Skeletal muscle tissue (tissue), 3 donors: ENCODE measurements at regions not wholly inside any gene's neighbourhood (a gene's known extent, or its start where the extent isn't known, plus 50 kb on each side); places are given as distances from the start of the nearest gene placed in this dataset.

Experiments used
- H3K27ac ChIP-seq: one replicate; pipeline ENCODE4 v1.7.0; 2013; ENCODE audit warnings: mild to moderate bottlenecking, low read depth, low read length, inconsistent platforms
- H3K27me3 ChIP-seq, 3 donors: one replicate each; pipeline ENCODE4 v1.7.0; 2013; ENCODE audit warnings: low read length in 3 of 3; ENCODE audit not compliant: control insufficient read depth in 3 of 3, insufficient read depth in 3 of 3
- H3K36me3 ChIP-seq, 3 donors: one replicate each; pipeline ENCODE4 v1.7.0; 2013; ENCODE audit warnings: low read length in 3 of 3; ENCODE audit not compliant: control insufficient read depth in 3 of 3, insufficient read depth in 3 of 3
- H3K4me1 ChIP-seq, 3 donors: one replicate each; pipeline ENCODE4 v1.7.0; 2013; ENCODE audit warnings: low read length in 3 of 3, mild to moderate bottlenecking in 3 of 3; ENCODE audit not compliant: control insufficient read depth in 3 of 3, insufficient read depth in 3 of 3
- H3K4me3 ChIP-seq, 3 donors: one replicate each; pipeline ENCODE4 v1.7.0; 2013; ENCODE audit warnings: low read length in 3 of 3
- H3K9ac ChIP-seq, 3 donors: one replicate each; pipeline ENCODE4 v1.7.0; 2013; ENCODE audit warnings: low read length in 3 of 3, mild to moderate bottlenecking in 3 of 3, moderate library complexity in 2 of 3, low read depth in 1 of 3
- H3K9me3 ChIP-seq, 3 donors: one replicate each; pipeline ENCODE4 v1.7.0; 2013; ENCODE audit warnings: low read length in 3 of 3; ENCODE audit not compliant: control insufficient read depth in 3 of 3
- donor health status: Osteomylitis.

DNA sequence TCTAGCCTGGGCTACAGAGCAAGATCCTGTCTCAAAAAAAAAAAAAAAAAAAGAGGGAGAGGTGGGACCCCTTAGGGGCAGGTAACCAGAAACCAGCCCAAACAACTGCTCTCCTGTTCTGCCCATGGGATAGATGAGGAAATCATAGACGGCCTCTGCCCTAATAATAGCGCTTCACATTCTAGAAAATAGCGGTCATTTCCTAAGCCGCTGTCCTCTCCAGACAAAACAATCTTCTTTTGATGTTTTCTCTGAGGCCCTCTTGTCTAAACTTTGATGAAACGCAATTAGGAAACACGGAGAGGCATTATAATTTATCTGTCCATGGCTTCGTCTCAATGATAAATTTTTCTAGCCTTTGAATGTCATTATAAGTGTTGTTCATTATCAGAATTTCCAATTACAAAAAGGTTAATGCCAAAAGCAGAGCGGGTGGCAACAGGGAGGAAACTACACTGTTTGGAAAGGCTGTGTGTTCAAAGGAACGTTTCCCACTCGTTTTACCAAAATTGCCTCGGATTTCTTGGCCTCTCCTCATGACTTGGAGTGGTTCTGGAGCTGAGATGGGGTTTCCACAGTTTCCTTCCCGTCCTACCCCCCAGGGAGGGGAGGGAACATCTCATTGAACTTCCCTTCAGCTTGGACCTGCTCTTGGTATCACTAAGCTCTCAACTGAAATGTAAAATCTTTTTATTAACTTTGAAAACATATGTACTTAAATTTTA lies 151.6 kb upstream of the ZNF236 start:
- Histone ChIP-seq H3K9me3 (no peaks in the 10 kb centered on the region), H3K9ac (no peak overlapping the region), H3K4me3 (no peak overlapping the region), H3K36me3 (no peaks in the 10 kb centered on the region), H3K27ac (no peak overlapping the region), H3K27me3 (peaks cover 0 to 10% (median 4%) of the 10 kb centered on the region in 3 donors), H3K4me1 (no peaks in the 10 kb centered on the region)

DNA sequence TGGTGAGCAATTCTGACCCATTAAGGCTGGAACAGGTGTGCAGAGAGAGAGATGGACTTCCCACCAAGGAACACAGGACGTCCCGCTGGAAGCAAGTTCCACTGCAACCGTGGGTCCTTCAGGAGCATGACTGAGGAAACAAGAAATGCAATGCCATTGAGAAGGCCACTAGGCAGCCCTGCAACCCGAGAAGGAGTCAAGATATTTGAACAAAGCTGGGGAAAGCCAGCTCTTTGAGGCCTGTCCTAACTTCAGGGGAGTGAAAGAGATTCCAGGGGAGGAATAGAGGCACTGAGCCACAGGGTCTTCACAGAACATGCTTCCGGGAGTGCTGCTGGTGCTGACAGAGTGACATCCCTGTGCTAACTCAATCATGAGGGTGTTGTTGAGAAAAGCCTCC lies 153.8 kb upstream of the ZNF236 start:
- H3K27me3 ChIP-seq = peaks cover 0 to 4% (median 3%) of the 10 kb centered on the region in 3 donors
- H3K36me3 ChIP-seq = no peaks in the 10 kb centered on the region
- no peak overlapping the region for H3K4me3 ChIP-seq
- H3K4me1 ChIP-seq = no peaks in the 10 kb centered on the region
- H3K9me3 ChIP-seq = no peaks in the 10 kb centered on the region
- H3K27ac ChIP-seq = no peak overlapping the region
- H3K9ac ChIP-seq = no peak overlapping the region

DNA sequence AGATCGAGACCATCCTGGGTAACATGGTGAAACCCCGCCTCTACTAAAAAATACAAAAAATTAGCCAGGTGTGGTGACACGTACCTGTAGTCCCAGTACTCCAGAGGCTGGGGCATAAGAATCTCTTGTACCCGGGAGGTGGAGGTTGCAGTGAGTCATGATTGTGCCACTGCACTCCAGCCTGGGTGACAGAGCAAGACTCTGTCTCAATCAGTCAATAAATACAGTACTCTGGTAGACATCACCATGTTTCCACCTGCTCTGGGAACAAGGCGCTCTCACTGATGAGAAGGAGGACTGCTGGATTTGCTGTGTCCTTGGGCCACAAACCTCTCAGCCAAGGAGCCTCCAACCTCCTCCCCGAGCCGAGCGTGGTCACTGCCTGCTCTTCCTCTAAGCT lies 154.2 kb upstream of the ZNF236 start:
- Histone ChIP-seq H3K9ac (no peak overlapping the region), H3K4me1 (no peaks in the 10 kb centered on the region), H3K9me3 (no peaks in the 10 kb centered on the region), H3K4me3 (no peak overlapping the region), H3K36me3 (no peaks in the 10 kb centered on the region), H3K27ac (no peak overlapping the region), H3K27me3 (peaks cover 0 to 4% (median 3%) of the 10 kb centered on the region in 3 donors)

DNA sequence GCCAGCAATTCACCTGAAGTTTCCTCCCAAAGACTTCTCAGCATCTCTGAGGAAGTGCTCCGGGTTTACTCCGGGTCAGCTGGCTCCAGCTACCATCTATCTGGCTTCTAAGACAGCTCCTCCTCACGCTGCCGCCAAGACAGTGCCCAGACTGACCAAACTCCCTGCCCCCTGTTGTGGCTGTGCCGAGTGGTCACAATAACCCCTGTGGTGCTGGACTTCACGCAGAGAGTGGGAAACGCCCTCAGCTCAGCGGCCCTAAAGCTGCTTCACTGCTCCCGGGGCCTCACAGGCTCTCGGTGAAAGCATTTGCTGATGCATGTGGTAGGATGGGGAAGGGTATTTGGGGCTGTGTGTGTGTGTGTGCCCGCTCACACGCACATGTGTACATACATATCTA lies 154.8 kb upstream of the ZNF236 start:
- Histone ChIP-seq H3K4me3 (no peak overlapping the region), H3K4me1 (no peaks in the 10 kb centered on the region), H3K27me3 (peaks cover 0 to 4% (median 3%) of the 10 kb centered on the region in 3 donors), H3K9ac (no peak overlapping the region), H3K36me3 (no peaks in the 10 kb centered on the region), H3K9me3 (no peaks in the 10 kb centered on the region), H3K27ac (no peak overlapping the region)

DNA sequence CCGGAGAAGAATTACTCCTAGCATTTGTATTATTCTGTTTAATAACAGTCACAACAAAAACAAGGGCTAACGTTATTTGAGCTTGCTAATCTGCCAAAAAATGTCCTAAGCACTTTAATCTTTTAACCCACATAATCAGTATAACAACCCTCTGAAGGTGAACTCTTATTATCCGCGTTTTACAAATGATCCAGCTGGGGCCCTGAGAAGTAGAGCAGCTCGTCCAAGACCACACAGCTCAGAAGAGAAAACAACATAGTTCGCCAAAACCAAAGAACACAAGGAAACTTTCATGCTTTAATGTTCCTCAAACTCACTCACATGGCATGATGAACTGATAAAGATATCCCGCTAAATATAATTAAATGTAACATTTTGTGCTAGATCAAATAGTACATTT lies 159.7 kb upstream of the ZNF236 start:
- H3K9me3 ChIP-seq = no peaks in the 10 kb centered on the region
- H3K36me3 ChIP-seq = no peaks in the 10 kb centered on the region
- peaks cover 0 to 4% (median 3%) of the 10 kb centered on the region in 3 donors for H3K27me3 ChIP-seq
- H3K9ac ChIP-seq = no peak overlapping the region
- H3K4me1 ChIP-seq = no peaks in the 10 kb centered on the region
- no peak overlapping the region for H3K4me3 ChIP-seq
- no peak overlapping the region for H3K27ac ChIP-seq

DNA sequence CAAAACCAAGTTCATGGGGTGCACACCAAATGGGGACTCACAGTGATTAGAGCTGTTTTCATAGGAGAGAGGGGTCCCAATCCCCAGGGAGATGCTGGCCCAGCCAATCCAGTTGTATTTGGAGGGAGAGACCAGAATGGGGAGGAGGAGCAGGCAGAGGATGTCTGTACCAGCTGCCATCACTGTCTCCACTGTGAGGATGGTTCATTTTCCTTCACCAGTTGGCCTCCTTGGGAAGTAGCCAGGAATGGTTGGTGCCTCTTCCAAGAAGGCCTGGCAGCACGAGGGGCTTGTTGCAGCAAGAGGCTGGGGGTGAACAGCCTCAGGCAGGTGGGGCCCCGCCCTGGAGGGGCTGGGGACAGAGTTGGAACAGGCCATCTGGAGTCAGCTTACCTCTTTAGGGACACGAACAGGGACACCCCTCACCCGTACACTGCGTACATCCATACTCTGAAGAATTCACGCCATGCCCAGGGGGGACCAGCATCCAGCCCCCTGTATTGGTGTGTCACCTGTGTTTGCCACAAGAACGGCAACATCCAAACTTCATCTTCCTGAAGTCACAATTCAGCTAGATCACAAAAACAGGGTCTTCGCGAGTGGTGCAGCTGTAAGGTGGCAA lies 161.7 kb upstream of the ZNF236 start:
- no peak overlapping the region for H3K9ac ChIP-seq
- peaks cover 0 to 7% (median 4%) of the 10 kb centered on the region in 3 donors for H3K27me3 ChIP-seq
- H3K36me3 ChIP-seq = no peaks in the 10 kb centered on the region
- H3K27ac ChIP-seq = no peak overlapping the region
- no peaks in the 10 kb centered on the region for H3K9me3 ChIP-seq
- no peak overlapping the region for H3K4me3 ChIP-seq
- no peaks in the 10 kb centered on the region for H3K4me1 ChIP-seq

DNA sequence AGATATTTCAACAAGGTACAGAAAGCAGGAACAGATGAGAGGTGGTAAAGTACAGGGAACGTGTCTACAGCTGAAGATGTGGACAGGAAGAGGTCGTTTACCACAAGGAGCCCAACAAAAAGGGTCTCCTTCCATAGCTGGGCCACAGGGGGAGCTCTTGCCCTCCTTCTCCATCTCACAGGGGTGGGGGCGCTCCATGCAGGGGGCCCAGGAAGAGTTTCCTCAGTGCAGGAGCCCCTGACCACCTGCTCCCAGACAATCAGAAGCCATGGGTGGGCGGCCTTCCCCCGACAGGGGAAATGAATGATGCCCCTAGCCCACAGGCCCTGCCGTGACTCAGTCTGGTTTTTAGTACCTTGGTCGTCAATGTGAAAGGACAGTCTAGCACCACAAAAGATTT lies 163.6 kb upstream of the ZNF516 start:
- no peaks in the 10 kb centered on the region for H3K9me3 ChIP-seq
- no peaks in the 10 kb centered on the region for H3K4me1 ChIP-seq
- no peaks in the 10 kb centered on the region for H3K36me3 ChIP-seq
- no peak overlapping the region for H3K27ac ChIP-seq
- no peak overlapping the region for H3K4me3 ChIP-seq
- H3K9ac ChIP-seq = no peak overlapping the region
- H3K27me3 ChIP-seq = peaks cover 9 to 12% (median 10%) of the 10 kb centered on the region in 3 donors

DNA sequence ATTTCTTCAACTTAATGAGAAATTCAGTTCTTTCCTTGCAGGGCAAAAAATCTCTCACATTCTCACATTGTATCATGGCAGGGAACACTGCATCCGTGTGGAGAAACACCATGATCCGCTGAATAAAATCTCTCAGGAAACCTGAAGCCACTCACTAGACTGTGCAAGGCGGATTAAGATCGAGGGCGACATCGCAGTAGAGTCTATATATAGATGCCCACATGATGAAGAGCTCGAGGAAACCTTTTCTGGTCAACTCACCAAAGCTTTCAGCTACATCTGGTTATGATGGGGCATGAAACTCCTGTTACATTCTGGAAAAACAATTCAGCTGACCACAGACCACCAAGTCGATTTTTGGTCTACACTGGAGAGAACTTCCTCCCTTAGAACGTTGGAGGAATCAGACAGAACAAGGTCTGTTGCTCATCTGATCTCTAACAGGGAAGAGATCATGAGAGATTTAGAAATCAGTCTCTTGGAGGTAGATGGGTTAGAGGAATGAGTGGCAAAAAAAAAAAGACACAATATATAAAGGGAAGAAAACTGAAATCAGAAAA lies 162.9 kb upstream of the ZNF516 start:
- no peak overlapping the region for H3K4me3 ChIP-seq
- H3K27me3 ChIP-seq = peaks cover 9 to 12% (median 10%) of the 10 kb centered on the region in 3 donors
- no peak overlapping the region for H3K27ac ChIP-seq
- H3K36me3 ChIP-seq = no peaks in the 10 kb centered on the region
- no peaks in the 10 kb centered on the region for H3K9me3 ChIP-seq
- H3K9ac ChIP-seq = no peak overlapping the region
- no peaks in the 10 kb centered on the region for H3K4me1 ChIP-seq

DNA sequence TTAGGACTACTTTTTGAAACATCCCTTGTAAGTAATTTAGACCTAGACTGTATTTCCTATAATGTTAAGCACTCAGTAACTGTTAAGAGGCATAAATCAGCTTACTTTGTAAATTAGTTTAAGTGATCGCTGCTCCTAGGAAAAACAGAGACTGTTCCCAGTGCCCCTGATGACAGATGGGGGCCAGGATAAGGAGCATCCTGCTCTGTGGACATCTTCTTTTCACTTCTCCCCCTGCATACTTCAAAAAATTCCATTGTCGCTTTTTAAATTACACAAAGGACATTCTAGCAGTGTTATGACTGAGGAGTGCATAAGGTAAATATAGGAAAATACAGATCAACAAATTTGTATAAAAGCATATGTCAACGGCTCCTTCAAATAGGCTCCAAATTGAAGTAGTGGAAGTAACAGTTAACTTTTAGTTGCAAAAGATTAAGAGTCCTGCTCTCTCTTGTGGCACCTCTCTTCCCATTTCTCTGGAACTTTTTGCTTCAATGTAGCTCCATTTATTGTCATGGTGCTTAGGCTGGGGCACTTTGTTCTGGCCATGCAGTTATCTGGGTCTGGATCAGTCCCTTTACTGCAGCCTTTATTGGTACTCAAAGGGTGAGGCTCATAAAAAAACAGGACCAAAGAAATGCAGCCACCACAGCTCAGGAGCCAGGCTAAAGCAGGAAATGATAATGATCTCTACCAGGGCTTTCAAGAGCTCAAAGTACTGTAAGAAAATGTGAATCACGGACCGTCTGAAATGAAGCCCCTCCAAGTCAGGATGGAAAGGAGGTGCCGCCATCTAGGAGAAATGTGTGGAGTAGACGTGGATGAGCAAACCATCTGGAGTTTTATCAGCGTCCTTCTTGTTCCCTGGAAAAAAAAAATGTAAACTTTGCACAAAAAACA lies 162.1 kb upstream of the ZNF516 start:
- H3K9ac ChIP-seq = no peak overlapping the region
- H3K27me3 ChIP-seq = peaks cover 9 to 12% (median 10%) of the 10 kb centered on the region in 3 donors
- H3K4me3 ChIP-seq = no peak overlapping the region

More for the DNA sequence above, 162.1 kb upstream of the ZNF516 start:
- Histone ChIP-seq H3K36me3 (no peaks in the 10 kb centered on the region), H3K27ac (no peak overlapping the region), H3K9me3 (no peaks in the 10 kb centered on the region), H3K4me1 (no peaks in the 10 kb centered on the region)
